Activated T-cell treated with anti-CD3 and anti-CD28 coated beads for 1 hour (primary cell): ENCODE measurements at regions not wholly inside any gene's neighbourhood (a gene's known extent, or its start where the extent isn't known, plus 50 kb on each side); places are given as distances from the start of the nearest gene placed in this dataset.
"Not testable (repeated sequence)": the region's sequence is repeated elsewhere in the genome, so short reads cannot be mapped to it uniquely, and the experiment has no call there.

Experiments used
- DNase-seq: peaks from one replicate; pipeline ENCODE4 v3.0.0-alpha.2; 2020; ENCODE audit warnings: low read depth

- DNase-seq = no peak
Observed at GRCh38 chr3:177852001-177852807, 654.9 kb upstream of the TBL1XR1 start.

DNA sequence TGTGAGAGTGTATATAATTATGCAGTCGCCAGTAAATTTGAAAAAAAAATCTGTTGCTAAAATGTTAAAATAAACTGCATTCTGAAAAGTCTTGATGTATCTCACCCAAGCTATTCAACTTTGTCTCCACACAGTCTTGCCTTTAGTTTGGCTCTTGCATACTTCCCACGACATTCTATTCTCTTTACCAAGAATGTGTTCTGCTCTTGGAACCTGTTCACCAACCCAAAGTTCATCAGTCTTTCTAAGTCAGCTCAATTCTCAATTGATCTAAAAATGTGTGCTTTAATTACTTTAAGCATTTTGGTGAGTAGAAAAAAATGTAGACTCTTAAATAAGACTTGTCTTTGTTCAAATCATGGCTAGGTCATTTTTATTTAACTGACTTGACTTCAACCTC, 657.7 kb upstream of the TBL1XR1 start:
- no peak for DNase-seq

- DNase-seq = no peak
Observed at GRCh38 chr3:177860184-177860583, 662.9 kb upstream of the TBL1XR1 start.

- no peak for DNase-seq
Observed at GRCh38 chr3:177862962-177863491, 665.7 kb upstream of the TBL1XR1 start.

GRCh38 chr3:177871267-177871666, 665.0 kb upstream of the KCNMB2 start:
- not testable (repeated sequence) for DNase-seq

DNA sequence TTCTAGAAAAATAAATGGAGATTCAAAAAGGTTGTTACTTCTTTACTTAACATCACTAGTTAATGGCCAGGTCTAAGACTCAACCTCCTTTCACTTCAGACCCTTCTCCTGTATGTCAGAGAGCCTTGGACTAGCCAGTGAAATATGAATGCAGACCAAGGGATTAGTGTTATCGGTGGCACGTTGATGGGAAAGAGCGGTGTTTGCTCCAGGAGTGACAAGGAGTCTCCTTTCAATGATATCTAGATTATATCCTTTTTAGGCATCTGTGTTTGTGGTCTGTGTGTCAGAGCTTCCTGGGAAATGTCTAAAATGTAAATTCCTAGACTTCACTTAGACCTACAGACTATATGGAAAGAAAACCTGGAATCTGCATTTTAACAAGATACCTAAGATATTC, 658.0 kb upstream of the KCNMB2 start:
- DNase-seq = no peak

GRCh38 chr3:177878957-177879356, 657.3 kb upstream of the KCNMB2 start:
- DNase-seq = no peak

- DNase-seq = no peak
Observed at GRCh38 chr3:177881351-177881750, 654.9 kb upstream of the KCNMB2 start.

- no peak for DNase-seq
Observed at GRCh38 chr3:177882124-177882648, 654.0 kb upstream of the KCNMB2 start.

GRCh38 chr3:177883091-177883490, 653.1 kb upstream of the KCNMB2 start:
- DNase-seq = no peak

GRCh38 chr3:177883957-177884356, 652.3 kb upstream of the KCNMB2 start:
- DNase-seq = no peak

GRCh38 chr3:177885063-177885462, 651.2 kb upstream of the KCNMB2 start:
- no peak for DNase-seq

DNA sequence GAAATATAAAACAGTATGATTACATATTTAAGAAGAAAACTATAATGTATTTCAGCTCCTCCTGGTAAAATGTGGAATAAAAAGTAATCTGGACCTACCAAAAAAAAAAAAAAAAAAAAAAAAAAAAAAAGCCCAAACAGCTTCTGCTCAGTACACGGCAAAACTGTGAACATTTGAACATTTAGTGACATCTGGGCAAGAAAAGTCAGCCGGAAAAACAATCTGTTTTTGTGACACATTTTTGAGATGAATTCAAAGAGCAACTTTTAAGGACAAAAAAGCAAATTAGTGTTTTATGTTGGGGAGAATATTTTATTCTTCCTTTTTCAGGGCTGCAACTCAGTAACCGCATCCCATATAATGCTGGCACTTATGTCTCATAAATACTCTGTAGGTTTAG, 649.7 kb upstream of the KCNMB2 start:
- no peak for DNase-seq

DNA sequence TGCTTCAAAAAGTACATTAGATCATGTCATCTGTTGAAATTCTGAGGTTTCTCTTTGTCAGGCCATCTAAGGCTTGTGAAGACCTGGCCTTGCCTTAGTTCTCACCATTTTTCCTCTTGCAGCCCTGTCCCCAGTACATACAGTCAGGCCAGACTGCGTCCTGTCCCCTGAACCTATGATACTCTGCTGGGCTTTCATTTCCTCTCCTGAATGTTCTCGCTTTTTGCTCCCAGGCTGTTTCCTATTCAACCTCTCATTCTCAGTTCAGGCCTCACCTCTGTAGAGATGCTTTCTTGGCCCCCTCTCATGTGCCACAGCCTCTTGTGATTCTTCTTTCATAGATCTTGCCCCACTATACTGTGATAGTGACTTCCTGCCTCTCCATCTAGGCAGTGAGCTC, 648.8 kb upstream of the KCNMB2 start:
- no peak for DNase-seq

DNA sequence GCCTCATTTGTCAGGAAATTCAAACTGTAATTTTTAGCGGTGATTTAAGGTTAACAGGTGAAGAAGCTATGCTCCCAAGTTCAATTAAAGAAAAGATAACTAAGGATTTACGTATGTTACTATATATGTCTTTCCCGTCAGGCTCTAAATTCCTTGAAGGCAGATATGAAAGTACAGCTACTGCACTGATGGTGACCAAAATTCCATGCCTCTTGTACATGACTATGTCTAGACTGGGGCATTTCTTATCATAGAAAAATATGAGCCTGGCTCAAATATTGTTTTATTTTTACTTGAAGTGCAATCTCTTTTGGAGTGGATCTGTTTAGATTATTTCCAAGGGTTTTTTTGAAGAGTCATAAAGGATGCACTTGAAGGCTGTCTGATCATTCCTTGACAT, 647.1 kb upstream of the KCNMB2 start:
- DNase-seq = no peak

GRCh38 chr3:177889652-177890358, 646.4 kb upstream of the KCNMB2 start:
- DNase-seq = no peak

GRCh38 chr3:177890359-177890683, 645.9 kb upstream of the KCNMB2 start:
- DNase-seq = no peak

GRCh38 chr3:177891569-177891968, 644.7 kb upstream of the KCNMB2 start:
- not testable (repeated sequence) for DNase-seq

DNA sequence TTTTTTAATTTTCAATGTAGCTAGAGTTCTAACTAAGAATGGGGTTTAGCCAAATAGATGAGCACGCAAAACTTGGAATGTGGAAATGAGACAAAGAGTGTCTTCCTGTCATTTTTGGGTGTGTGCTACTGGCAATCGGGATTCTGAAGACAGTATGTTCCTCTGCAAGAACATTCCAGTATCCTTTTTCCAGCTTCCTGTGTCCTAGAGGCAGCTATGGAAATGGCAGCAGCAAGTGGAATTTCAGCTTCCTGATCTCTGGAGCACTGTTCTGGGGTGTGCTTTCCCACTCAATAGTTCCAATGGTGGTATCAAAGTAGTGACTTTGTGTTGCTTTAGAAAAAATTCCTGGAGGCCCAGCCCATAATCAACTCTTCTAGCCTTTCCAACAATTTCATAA, 642.9 kb upstream of the KCNMB2 start:
- DNase-seq = no peak

DNA sequence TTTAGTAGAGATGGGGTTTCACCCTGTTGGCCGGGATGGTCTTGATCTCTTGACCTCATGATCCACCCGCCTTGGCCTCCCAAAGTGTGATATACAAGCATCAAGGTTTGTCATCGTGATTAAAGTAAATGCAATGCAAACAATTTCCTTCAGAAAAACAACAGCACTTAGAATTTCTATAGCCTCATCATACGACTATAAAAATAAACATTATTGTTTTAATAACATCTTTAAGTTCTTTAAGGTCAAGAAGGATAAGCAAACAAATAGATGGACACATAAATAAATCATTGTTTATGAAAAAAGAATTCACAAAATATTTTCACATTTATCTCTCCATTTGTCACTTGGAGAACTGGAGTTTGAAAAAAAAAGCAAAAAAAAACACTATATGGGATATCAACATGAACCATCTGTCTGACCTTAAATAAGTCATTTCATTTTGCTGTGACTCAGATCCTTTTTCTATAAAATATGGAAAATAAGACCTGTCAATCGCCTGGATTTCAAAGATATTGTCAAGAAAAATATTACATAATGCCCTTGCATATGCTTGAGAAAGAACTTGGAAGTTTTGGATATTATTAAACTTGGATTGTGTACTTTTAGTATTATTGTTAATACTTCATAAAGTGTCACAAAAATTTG, 642.0 kb upstream of the KCNMB2 start:
- DNase-seq = no peak

DNA sequence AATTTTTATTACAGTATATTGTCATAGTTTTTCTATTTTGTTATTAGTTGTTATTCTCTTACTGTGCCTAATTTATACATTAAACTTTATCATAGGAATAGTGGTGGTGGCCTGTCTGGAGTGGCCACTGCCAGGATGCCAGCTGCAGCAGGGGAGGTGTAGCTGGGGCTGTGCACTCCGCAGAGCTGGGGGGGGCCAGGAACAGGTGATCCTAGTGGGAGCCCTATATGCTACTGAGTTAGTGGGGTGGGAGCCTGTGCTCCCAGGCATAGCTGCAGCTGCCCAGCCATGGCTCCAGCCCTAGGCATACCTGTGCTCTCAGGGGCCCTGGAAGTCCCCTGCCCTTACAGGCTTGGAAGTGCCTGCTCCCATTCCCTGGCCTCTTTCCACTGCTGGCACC, 638.1 kb upstream of the KCNMB2 start:
- DNase-seq = no peak

GRCh38 chr3:177899275-177900067, 636.8 kb upstream of the KCNMB2 start:
- DNase-seq = no peak
